ENCODE measurements at regions not wholly inside any gene's neighbourhood (a gene's known extent, or its start where the extent isn't known, plus 50 kb on each side); places are given as distances from the start of the nearest gene placed in this dataset.
"Not testable (repeated sequence)": the region's sequence is repeated elsewhere in the genome, so short reads cannot be mapped to it uniquely, and the experiment has no call there.

- DNase-seq (ENCODE audit: low spot score), result no peak
Observed at GRCh38 chr5:143533978-143534760, 130.7 kb upstream of the NR3C1 start.

DNA sequence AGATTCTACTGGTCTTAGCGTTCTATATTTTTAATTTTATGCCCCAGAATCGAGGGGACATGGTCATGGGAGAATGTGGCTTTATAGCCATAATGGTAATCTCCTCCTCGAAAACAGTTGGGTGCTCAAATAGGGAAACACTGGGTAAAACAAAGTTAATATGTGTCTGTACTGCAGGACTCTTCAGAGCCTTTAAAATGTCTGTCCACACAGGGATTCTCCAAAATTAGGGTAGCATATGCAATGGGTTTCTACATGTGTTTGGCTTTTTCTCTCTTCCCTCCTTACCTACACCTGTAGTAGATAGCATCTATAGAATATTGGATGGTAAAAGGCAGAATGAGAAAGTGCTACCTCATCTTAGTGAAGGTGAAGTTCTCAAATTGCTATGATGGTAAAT is 130.0 kb upstream of the NR3C1 start:
- no peak for DNase-seq (ENCODE audit: low spot score)

DNA sequence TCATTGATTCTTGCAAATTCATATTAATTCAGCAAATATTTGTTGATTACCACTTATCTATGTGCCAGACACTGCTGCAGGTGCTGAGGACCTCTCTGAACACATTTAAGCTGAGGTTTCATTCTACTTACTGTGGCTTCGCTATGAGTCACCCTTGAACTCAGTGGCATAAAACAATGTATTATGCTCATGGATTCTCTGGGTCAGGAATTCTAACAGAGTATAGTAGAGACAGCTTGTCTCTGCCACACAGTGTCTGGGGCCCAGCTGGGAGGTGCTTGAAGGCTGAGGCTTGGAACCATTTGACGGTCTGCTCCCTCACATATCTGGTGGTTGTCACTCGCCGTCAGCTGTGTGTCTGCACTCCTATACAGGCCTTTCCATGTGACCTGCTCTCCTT is 124.3 kb upstream of the NR3C1 start:
- peak; percentile 15 for DNase-seq (ENCODE audit: low spot score)

GRCh38 chr5:143525176-143525575 is 121.7 kb upstream of the NR3C1 start:
- no peak for DNase-seq (ENCODE audit: low spot score)

DNA sequence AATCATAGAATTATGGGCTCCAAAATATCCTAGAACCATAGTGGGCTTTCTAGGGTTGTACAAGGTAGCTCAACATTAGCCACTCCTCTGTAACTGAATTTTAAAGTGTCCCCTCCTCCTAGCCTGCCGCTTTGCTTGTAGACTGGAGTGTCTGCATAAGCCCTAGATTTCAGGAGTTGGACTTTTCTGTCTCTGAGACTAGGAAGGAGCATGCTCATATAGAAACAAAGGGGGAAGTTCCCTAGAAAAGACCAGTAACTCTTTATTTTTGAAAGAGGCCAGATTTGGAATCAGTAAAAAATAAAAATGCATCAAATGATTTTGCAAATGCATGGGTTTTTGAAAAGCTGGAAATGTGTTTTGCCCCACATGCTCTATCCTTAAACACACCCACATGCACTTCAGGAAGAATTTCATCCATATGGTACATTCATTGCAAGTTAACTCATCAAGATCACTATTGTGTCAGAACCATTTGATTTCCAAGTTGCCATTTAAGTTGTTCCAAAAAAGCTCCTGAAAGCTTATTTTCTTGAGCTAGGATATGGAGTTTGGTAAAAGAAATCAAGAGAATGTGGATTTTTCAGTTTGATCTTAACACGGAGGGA is 121.0 kb upstream of the NR3C1 start:
- DNase-seq (ENCODE audit: low spot score), result no peak

- DNase-seq (ENCODE audit: low spot score), result no peak
Observed at GRCh38 chr5:143521846-143522400, 118.4 kb upstream of the NR3C1 start.

GRCh38 chr5:143521141-143521540 is 117.7 kb upstream of the NR3C1 start:
- DNase-seq (ENCODE audit: low spot score), result no peak

DNA sequence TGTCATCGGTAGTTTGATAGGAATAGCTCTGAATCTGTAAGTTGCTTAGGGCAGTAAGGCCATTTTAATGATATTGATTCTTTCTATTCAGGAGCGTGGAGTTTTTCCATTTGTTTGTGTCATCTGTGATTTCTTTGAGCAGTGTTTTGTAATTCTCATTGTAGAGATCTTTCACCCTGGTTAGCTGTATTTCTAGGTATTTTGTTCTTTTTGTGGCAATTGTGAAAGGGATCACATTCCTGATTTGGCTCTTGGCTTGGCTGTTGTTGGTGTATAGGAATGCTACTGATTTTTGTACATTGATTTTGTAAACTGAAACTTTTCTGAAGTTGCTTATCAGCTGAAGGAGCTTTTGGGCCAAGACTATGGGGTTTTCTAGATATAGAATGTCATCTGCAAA is 115.7 kb upstream of the NR3C1 start:
- not testable (repeated sequence) for DNase-seq (ENCODE audit: low spot score)

- DNase-seq (ENCODE audit: low spot score), result not testable (repeated sequence)
Observed at GRCh38 chr5:143517824-143518223, 114.3 kb upstream of the NR3C1 start.

DNA sequence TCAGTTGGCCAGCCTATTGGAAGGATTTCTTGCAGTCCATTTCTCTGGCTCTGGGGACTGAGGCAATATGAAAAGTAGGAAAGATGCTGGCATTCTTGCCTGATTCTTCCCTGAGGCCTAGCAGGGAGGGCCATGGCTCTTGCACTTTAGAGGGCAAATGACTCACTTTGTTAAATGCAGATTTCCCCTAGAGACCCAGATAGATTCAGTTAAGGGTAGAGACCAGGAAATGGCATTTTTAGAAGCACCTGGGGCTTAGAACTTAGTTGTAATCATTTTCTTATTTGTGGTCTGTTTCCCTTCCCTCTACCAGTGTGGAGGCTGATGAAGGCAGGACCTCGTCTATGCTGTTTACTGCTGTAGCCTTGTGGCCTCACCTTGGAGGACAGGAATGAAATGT is 112.8 kb upstream of the NR3C1 start:
- no peak for DNase-seq (ENCODE audit: low spot score)

DNA sequence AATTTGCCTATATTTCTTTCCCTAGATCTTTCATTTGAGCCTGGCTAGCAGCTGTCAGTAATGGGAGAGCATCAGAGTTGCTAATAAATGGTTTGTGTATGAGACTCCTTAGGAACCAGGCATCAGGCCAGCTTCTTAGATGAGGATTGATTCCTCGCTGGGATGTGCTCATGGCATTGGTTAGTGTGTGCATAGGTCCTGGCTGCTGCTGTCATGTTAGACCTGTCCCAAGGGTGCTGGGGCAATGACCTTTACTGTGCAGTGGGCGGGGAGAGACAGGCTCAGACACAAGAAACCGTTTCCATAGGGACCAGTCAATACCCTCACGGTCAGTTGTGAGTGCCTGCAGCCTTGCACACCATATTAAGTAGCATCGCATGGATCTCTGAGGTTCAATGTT is 112.3 kb upstream of the NR3C1 start:
- no peak for DNase-seq (ENCODE audit: low spot score)

- DNase-seq (ENCODE audit: low spot score), result no peak
Observed at GRCh38 chr5:143514616-143515335, 111.3 kb upstream of the NR3C1 start.

DNA sequence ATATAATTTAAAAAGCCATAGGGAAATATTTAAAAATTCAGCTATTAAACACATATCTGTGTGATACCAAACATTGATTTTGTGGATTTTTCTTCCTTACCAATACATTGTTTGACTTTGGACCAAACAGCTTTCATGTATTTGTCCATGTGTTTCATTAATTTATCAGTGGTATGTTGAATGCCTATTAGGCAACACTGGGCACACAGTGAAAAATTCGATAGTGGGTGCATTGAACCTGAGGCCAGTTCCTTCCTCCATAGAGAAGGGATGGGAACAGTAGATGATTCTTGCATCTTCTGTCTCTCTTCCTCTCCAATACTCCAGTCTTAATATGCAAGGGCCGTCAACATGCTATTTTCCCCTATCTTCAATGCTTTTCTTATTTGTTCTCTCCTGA is 110.2 kb upstream of the NR3C1 start:
- no peak for DNase-seq (ENCODE audit: low spot score)

DNA sequence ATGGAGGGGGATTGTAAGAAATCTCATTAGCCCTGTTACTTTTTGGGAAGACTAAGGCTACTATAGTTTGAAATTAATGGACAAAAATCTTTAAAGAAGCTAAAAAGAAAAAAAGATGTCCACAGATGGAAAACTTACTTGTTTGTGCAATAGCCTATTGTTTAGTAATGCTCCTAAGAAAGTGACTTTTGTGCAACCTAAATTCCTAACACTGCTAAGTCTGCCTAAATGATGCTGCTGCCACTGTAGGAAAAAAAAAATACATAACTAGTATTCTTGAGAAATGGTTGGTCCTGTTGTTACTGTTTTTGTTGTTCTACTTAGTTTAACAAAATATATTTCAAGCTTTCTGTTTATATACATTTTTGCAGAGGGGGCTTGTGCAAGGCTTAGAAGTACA is 108.2 kb upstream of the NR3C1 start:
- no peak for DNase-seq (ENCODE audit: low spot score)

DNA sequence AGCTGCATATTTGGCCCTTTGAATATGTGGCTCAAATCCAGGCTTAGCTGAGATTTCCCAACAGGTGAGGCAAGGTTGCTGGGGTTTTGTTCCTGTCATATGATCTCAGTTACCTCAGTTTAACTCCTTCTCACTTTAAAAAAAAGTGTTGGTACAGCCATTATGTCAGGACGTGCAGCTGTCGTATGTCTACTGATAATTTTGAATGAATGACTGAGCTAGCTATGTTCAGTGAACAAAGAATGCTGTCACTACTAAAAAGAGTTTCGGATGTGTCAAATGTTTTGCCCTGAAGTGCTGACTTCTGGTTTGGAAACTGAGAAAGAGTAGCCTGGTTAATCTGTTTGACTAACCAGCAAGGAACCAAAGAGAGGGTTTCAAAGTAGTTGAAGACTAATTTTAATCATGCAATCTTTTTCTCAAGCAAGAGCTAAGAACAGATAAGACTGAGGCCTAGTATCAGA is 106.3 kb upstream of the NR3C1 start:
- DNase-seq (ENCODE audit: low spot score), result no peak

DNA sequence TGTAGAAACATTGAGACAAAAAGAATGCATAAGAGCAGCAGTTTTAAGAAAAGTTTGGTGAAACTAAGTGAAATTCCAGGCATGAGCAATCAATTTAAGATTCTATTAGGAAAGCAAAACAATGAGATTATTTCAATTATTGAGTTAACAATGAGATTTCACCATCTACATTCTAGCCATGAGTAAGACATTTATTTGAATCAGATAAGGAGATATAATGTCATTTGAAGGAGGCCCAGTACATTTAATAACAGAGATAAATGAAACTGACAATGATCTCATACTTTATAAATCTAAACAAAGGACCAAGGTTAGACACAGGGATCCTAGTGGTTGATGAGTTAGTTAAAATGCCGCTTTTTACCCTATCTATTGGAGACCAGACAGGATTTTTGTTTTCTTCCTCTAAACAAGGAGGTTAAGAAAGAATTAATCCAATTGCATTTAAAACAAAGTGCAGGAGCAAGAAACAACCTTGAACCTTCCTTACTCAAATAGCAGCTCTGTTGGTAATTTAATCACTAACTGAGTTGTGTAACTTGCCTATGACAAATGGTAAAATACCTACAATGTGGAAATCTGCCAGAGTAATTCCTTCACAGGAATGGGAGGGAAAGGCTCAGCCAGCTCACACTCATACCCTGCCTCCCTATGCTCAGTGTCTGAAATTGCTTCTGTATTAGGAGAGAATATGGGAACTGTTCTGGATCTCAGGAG is 103.5 kb upstream of the NR3C1 start:
- DNase-seq (ENCODE audit: low spot score), result peak; percentile 80

DNA sequence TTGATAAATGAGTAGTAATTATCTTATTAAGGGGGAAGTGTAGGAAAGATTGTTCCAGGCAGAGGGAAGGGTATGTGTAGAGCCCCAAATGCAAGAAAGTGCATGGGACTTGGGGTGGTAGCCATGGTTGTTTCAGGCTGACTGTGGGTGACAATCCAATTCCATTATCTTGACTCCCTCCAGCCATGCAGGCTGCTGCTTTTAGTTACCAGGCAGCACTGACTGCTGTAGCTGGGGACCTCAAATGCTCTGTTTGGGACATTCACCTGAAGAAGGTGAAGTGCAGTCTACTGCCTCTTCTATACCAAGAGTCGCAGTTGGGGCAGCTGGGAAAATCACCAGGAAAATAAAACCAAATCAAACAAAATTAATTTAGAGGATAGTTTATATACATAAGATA is 102.4 kb upstream of the NR3C1 start:
- DNase-seq (ENCODE audit: low spot score), result no peak

DNA sequence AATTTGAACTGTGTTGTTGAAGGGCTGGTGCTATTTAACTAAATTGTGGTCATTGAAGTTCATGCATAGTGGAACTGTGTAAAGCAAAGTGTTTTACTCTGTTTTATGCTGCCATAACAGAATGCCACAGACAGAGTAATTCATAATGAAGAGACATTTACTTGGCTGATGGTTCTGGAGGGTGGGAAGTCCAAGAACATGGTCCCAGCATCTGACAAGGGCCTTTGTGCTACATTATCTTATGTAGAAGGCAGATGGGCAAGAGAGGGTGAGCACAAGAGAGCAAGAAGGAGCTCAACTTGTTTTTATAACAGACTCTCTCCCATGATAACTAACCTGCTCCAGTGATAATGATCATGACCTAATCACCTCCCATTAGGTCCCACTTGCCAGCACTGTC is 101.9 kb upstream of the NR3C1 start:
- DNase-seq (ENCODE audit: low spot score), result no peak

- peak; percentile 77 for DNase-seq (ENCODE audit: low spot score)
Observed at GRCh38 chr5:143501310-143502044, 98.0 kb upstream of the NR3C1 start.

- DNase-seq (ENCODE audit: low spot score), result no peak
Observed at GRCh38 chr5:143499480-143500114, 96.1 kb upstream of the NR3C1 start.

DNA sequence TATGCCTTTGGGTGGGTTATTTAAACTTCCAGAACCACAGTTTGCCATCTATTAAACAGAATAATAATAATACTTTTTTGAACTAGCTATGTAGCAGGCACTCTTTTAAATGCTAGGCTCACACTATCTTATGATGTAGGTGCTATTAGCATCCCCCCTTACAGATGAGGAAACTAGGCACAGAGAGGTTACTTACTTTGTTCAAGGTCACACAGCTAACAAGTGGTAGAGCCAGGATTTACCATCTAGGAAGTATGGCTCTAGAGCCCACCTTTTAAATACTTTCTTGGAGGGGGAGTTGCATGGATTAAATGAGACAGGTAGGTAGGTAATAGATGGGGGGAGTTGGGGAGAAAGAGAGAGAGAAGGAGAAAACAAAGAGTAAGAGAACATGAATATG is 95.3 kb upstream of the NR3C1 start:
- DNase-seq (ENCODE audit: low spot score), result no peak

Data from AG08395 (cell line).